PC-3 (cell line): ENCODE measurements at regions not wholly inside any gene's neighbourhood (a gene's known extent, or its start where the extent isn't known, plus 50 kb on each side); places are given as distances from the start of the nearest gene placed in this dataset.

Experiments
- ATAC-seq: fragments of 200-7000 bp; cut with Tn5 transposase; 2 replicates; pipeline ENCODE4 v1.9.1; 2020; ENCODE audit warnings: mild to moderate bottlenecking, moderate library complexity
- BruUV-seq: library from RNA; stranded (reverse); fragments of 400-500 nt; replicated peaks from 2 replicates; lab custom pipeline; 2021; lab: Mats Ljungman, UMichigan
- CTCF ChIA-PET: fragments of 300-600 bp; sonication (Branson Sonifier 250); formaldehyde crosslinking; loops from one replicate; lab custom pipeline; 2022; ENCODE audit warnings: antibody characterized with exemption; lab: Charles Lee
- POLR2A ChIA-PET: fragments of 300-600 bp; sonication (Branson Sonifier 250); formaldehyde crosslinking; loops from one replicate; lab custom pipeline; 2022; ENCODE audit warnings: antibody characterized with exemption; ENCODE audit not compliant: unreplicated experiment; lab: Charles Lee
- DNase-seq: peaks from one replicate; pipeline ENCODE4 v3.0.0-alpha.2; 2015
- H2AFZ ChIP-seq: fragments of 300-600 bp; sonication (generic); 2 replicates; pipeline ENCODE4 v1.6.0; 2016; ENCODE audit warnings: antibody characterized with exemption, low read length
- H3F3A ChIP-seq: fragments of 300-600 bp; sonication (generic); one replicate; pipeline ENCODE4 v1.6.0; 2017; ENCODE audit warnings: antibody characterized with exemption, low read length, control low read depth, mild to moderate bottlenecking; ENCODE audit not compliant: unreplicated experiment
- H3K27ac ChIP-seq: fragments of 300-600 bp; sonication (generic); 2 replicates; pipeline ENCODE4 v1.5.1; 2016; ENCODE audit warnings: mild to moderate bottlenecking, low read length
- H3K27me3 ChIP-seq: fragments of 300-600 bp; sonication (generic); 2 replicates; pipeline ENCODE4 v1.6.1; 2016; ENCODE audit warnings: low read length, mixed read lengths
- H3K36me3 ChIP-seq: fragments of 300-600 bp; sonication (generic); 2 replicates; pipeline ENCODE4 v1.6.1; 2016; ENCODE audit warnings: low read depth, mixed run types, low read length, mixed read lengths
- H3K4me1 ChIP-seq: fragments of 300-600 bp; sonication (generic); 2 replicates; pipeline ENCODE4 v1.5.1; 2016; ENCODE audit warnings: low read length; ENCODE audit not compliant: insufficient read depth
- H3K4me2 ChIP-seq: fragments of 300-600 bp; sonication (generic); 2 replicates; pipeline ENCODE4 v1.6.0; 2016; ENCODE audit warnings: low read length
- H3K4me3 ChIP-seq: fragments of 300-600 bp; sonication (generic); 2 replicates; pipeline ENCODE4 v1.5.1; 2016; ENCODE audit warnings: mild to moderate bottlenecking, low read length, mixed read lengths
- H3K79me2 ChIP-seq: fragments of 300-600 bp; sonication (generic); 2 replicates; pipeline ENCODE4 v1.6.1; 2017; ENCODE audit warnings: low read length, mixed read lengths
- H3K9ac ChIP-seq: fragments of 300-600 bp; sonication (generic); 2 replicates; pipeline ENCODE4 v1.6.0; 2016; ENCODE audit warnings: mild to moderate bottlenecking, low read length
- H3K9me2 ChIP-seq: fragments of 300-600 bp; sonication (generic); replicated peaks from 2 replicates; pipeline ENCODE4 v1.6.1; 2016; ENCODE audit warnings: mixed run types, low read length, mixed read lengths
- H3K9me3 ChIP-seq: fragments of 300-600 bp; sonication (generic); 2 replicates; pipeline ENCODE4 v1.6.1; 2016; ENCODE audit warnings: low read length, mixed read lengths
- H4K20me1 ChIP-seq: fragments of 300-600 bp; sonication (generic); 2 replicates; pipeline ENCODE4 v1.6.1; 2016; ENCODE audit warnings: low read length, mixed read lengths
- EZH2 ChIP-seq: fragments of 300-600 bp; sonication (generic); IDR thresholded peaks from one replicate; pipeline ENCODE4 v1.6.1; 2017; ENCODE audit warnings: antibody characterized with exemption, mild to moderate bottlenecking, low read length; ENCODE audit not compliant: unreplicated experiment
- EZH2phosphoT487 ChIP-seq: fragments of 300-600 bp; sonication (generic); IDR thresholded peaks from 2 replicates; pipeline ENCODE4 v1.6.1; 2018; ENCODE audit warnings: mild to moderate bottlenecking, antibody characterized with exemption, low read length, borderline replicate concordance
- intact Hi-C: fragments of 100-400 bp; cut with micrococcal nuclease; formaldehyde crosslinking; loops from 2 replicates; pipeline ENCODE4 v1.9.0; 2023
- TF ChIP-seq, protein P1 (sequence below): fragments of 300-600 bp; sonication (generic); conservative IDR thresholded peaks from 2 replicates; pipeline ENCODE4 v1.5.1; 2017; ENCODE audit warnings: antibody characterized with exemption, low read depth, mild to moderate bottlenecking, low read length

DNA sequence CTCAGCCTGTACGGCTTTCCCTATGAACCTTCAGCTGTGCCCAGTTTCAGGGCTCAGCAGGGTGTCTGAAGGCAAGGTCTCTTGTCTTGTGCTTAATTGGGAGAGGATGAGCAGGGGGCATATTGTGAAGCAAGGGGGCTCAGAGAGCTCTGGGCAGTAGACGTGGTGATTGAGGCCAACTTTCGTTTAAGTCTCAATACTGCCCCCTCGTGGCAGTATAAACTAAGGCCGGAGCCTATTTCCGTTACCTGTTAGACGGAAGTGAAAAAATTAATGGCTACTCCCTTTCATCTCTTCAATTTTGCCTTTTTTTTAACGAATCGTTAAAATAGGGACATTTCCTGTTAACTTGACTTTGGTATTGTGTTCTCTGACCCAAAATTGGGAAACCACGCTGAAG lies 193.4 kb downstream of the TDRD15 start:
- no peak for TF ChIP-seq EZH2
- TF ChIP-seq, protein P1, sequence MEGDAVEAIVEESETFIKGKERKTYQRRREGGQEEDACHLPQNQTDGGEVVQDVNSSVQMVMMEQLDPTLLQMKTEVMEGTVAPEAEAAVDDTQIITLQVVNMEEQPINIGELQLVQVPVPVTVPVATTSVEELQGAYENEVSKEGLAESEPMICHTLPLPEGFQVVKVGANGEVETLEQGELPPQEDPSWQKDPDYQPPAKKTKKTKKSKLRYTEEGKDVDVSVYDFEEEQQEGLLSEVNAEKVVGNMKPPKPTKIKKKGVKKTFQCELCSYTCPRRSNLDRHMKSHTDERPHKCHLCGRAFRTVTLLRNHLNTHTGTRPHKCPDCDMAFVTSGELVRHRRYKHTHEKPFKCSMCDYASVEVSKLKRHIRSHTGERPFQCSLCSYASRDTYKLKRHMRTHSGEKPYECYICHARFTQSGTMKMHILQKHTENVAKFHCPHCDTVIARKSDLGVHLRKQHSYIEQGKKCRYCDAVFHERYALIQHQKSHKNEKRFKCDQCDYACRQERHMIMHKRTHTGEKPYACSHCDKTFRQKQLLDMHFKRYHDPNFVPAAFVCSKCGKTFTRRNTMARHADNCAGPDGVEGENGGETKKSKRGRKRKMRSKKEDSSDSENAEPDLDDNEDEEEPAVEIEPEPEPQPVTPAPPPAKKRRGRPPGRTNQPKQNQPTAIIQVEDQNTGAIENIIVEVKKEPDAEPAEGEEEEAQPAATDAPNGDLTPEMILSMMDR, result peak; percentile 60
- Histone ChIP-seq H3K9me3 (0 out of 2 replicates have a peak, but pooled peaks cover 6% of the 10 kb centered on the region), H3K4me1 (no peaks in the 10 kb centered on the region), H3K9ac (no peak overlapping the region), H3K79me2 (no peaks in the 10 kb centered on the region), H3K36me3 (no peaks in the 10 kb centered on the region), H3F3A (no peaks in the 10 kb centered on the region), H4K20me1 (no peaks in the 10 kb centered on the region), H3K27ac (no peak overlapping the region), H3K4me2 (no peak overlapping the region), H3K9me2 (no peaks in the 10 kb centered on the region), H3K4me3 (no peak overlapping the region), H2AFZ (no peak overlapping the region), H3K27me3 (no peaks in the 10 kb centered on the region)
- peak; percentile 38 for DNase-seq
- CTCF ChIA-PET, result no interaction called here
- intact Hi-C loops, result loop anchor here (5.0 kb wide), 1 partner anchor 275 kb away; the partner anchor contains the start of gene APOB
- no peak for ATAC-seq
- POLR2A ChIA-PET, result no interaction called here
- BruUV-seq, result no TSS peak

DNA sequence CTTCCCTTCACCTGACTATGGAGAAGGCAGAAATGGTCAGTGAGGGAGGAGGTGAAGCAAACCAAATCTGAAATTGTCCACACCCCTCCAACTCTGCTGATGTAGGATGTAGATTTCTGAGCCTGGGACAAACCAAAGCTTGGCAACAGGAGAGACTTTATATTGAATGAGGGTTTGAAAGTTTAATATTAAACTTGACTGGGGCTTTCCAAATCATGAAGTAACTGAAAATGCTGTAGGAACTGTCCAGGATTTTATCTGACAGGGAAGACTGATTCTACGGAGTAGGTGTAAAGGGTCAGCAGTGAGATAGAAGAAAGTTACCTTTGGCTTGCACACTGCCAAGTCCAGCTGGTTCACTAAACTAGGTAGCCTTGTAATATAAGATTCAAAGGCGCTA lies 194.5 kb downstream of the TDRD15 start:
- no peaks in the 10 kb centered on the region for H3K9me2 ChIP-seq
- H3F3A ChIP-seq, result no peaks in the 10 kb centered on the region
- no peaks in the 10 kb centered on the region for H3K27me3 ChIP-seq
- POLR2A ChIA-PET, result no interaction called here
- H3K4me2 ChIP-seq, result no peak overlapping the region
- H3K9ac ChIP-seq, result no peak overlapping the region
- ATAC-seq (no peak), DNase-seq (no peak)
- H3K79me2 ChIP-seq, result no peaks in the 10 kb centered on the region
- no peaks in the 10 kb centered on the region for H3K36me3 ChIP-seq
- BruUV-seq, result no TSS peak
- no peak overlapping the region for H3K4me3 ChIP-seq
- TF ChIP-seq, protein P1, result no peak
- TF ChIP-seq EZH2phosphoT487 (no peak), EZH2 (no peak)
- CTCF ChIA-PET, result no interaction called here
- H2AFZ ChIP-seq, result no peak overlapping the region
- intact Hi-C loops, result loop anchor here (5.0 kb wide), 1 partner anchor 276 kb away; the partner anchor contains the start of gene APOB
- no peak overlapping the region for H3K27ac ChIP-seq
- 0 out of 2 replicates have a peak, but pooled peaks cover 6% of the 10 kb centered on the region for H3K9me3 ChIP-seq
- no peaks in the 10 kb centered on the region for H4K20me1 ChIP-seq
- no peaks in the 10 kb centered on the region for H3K4me1 ChIP-seq

DNA sequence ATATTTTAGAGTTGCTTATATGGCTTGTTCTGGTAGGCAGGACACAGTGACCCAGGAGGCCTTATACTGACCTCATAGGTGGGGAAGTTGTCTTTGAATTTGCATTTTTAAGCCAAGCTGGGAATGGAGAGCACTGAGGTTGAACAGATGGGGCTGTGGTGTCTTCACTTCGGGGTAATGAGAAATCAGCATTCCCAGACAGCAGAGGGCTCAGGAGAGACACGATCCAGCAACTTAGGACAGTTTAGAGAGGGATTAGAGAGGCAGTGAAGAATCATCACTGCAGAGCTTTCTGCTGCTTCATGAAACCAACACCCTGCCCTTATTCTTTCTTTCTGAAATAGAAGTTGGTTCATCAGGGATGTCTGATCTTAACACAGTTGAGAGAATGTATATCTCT lies 202.4 kb downstream of the TDRD15 start:
- Histone ChIP-seq H3F3A (no peaks in the 10 kb centered on the region), H3K9ac (no peak overlapping the region), H3K9me2 (no peaks in the 10 kb centered on the region), H3K4me3 (no peak overlapping the region), H4K20me1 (no peaks in the 10 kb centered on the region), H3K36me3 (no peaks in the 10 kb centered on the region), H3K4me2 (no peak overlapping the region), H3K9me3 (no peaks in the 10 kb centered on the region), H3K79me2 (no peaks in the 10 kb centered on the region), H3K27ac (no peak overlapping the region), H3K4me1 (no peaks in the 10 kb centered on the region), H2AFZ (no peak overlapping the region), H3K27me3 (no peaks in the 10 kb centered on the region)
- ATAC-seq, result no peak
- CTCF ChIA-PET, result no interaction called here
- intact Hi-C loops, result no loop called here
- TF ChIP-seq, protein P1, result no peak
- no peak for TF ChIP-seq EZH2
- DNase-seq, result no peak
- no TSS peak for BruUV-seq
- POLR2A ChIA-PET, result no interaction called here
